ENCODE measurements at regions not wholly inside any gene's neighbourhood (a gene's known extent, or its start where the extent isn't known, plus 50 kb on each side); places are given as distances from the start of the nearest gene placed in this dataset.

GRCh38 chr10:35699848-35700486 lies 57.9 kb upstream of the FZD8 start:
- TF ChIP-seq CTCF (IDR thresholded peaks at IDR 0.05 in 2 of 3, conservative IDR thresholded peaks at IDR 0.05 in 1 of 3; ENCODE audit: borderline replicate concordance in 1 of 3, insufficient read depth in 1 of 3, low read depth in 2 of 3, low read length in 2 of 3) (no peak), SP1 (IDR thresholded peaks at IDR 0.05; ENCODE audit: low read depth) (no peak), ELF1 (IDR thresholded peaks at IDR 0.05; ENCODE audit: borderline replicate concordance, low read depth) (no peak), ZFX (IDR thresholded peaks at IDR 0.05) (no peak), REST (IDR thresholded peaks at IDR 0.05; ENCODE audit: low read depth) (no peak), RAD21 (IDR thresholded peaks at IDR 0.05; ENCODE audit: low read depth) (no peak), POLR2A (IDR thresholded peaks at IDR 0.05; ENCODE audit: borderline replicate concordance, extremely low read depth, insufficient read depth, insufficient read length) (no peak), EZH2 (IDR thresholded peaks at IDR 0.05) (no peak), POLR2AphosphoS5 (IDR thresholded peaks at IDR 0.05; ENCODE audit: low read depth, low read length) (no peak), YY1 (IDR thresholded peaks at IDR 0.05; ENCODE audit: extremely low read depth, insufficient replicate concordance, low read depth, low read length) (no peak), CEBPB (IDR thresholded peaks at IDR 0.05; ENCODE audit: low read depth) (no peak), ZBTB33 (IDR thresholded peaks at IDR 0.05; ENCODE audit: extremely low read depth, insufficient replicate concordance, low read length) (no peak), JUND (IDR thresholded peaks at IDR 0.05) (no peak)
